Neutrophil (primary cell): ENCODE measurements at regions not wholly inside any gene's neighbourhood (a gene's known extent, or its start where the extent isn't known, plus 50 kb on each side); places are given as distances from the start of the nearest gene placed in this dataset.
"Not testable (repeated sequence)": the region's sequence is repeated elsewhere in the genome, so short reads cannot be mapped to it uniquely, and the experiment has no call there.

Experiments used
- H3K27ac ChIP-seq: fragments of 200-600 bp; sonication (generic); 2 replicates; pipeline ENCODE4 v1.5.1; 2016; ENCODE audit warnings: mild to moderate bottlenecking, moderate library complexity
- H3K27me3 ChIP-seq: fragments of 200-600 bp; sonication (generic); 2 replicates; pipeline ENCODE4 v1.6.0; 2016; ENCODE audit warnings: mild to moderate bottlenecking
- H3K36me3 ChIP-seq: fragments of 200-600 bp; sonication (generic); 2 replicates; pipeline ENCODE4 v1.5.1; 2017
- H3K4me1 ChIP-seq, 2 experiments: fragments of 200-600 bp in 1 of 2; sonication (generic) in 1 of 2; 1 replicate in 1 of 2; 2 replicates in 1 of 2; pipeline versions ENCODE4 v1.5.1 to v1.6.1; 2013 to 2016; ENCODE audit warnings: low read depth in 1 of 2, low read length in 1 of 2, mild to moderate bottlenecking in 1 of 2, moderate library complexity in 1 of 2; ENCODE audit not compliant: control insufficient read depth in 1 of 2, insufficient read depth in 1 of 2
- H3K4me3 ChIP-seq, 2 experiments: fragments of 200-600 bp in 1 of 2; sonication (generic) in 1 of 2; 1 replicate in 1 of 2; 2 replicates in 1 of 2; pipeline ENCODE4 v1.5.1; 2013 to 2016; ENCODE audit warnings: low read depth in 1 of 2, low read length in 1 of 2, mild to moderate bottlenecking in 1 of 2, moderate library complexity in 1 of 2
- H3K9me3 ChIP-seq: fragments of 200-600 bp; sonication (generic); 2 replicates; pipeline ENCODE4 v1.5.1; 2016
- TF ChIP-seq, protein P1 (sequence below): fragments of 200-600 bp; sonication (generic); IDR thresholded peaks from 2 replicates; pipeline ENCODE4 v1.5.1; 2016; ENCODE audit warnings: antibody characterized with exemption

DNA sequence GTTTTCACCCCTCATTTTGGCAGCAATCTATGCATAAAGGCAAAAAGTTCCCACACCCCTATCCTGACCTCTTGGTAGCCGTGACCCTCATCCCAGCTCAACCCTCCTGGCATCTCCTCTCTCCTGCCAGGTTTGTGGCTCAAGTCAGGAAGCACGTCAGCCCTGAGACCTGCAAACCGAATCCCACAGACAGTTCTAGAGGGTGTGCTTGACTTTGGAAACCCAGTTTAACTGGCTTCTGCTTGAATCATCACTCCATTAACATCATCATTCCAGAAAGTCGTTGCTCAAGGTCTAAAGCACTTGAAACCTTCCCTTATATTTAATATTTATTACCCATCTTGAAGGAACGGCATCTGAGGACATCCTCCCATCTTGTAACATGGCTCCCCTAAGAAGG is 133.4 kb upstream of the ERG start:
- Histone ChIP-seq H3K27ac (no peak overlapping the region), H3K36me3 (no peaks in the 10 kb centered on the region), H3K9me3 (no peaks in the 10 kb centered on the region), H3K4me1 (no peaks in the 10 kb centered on the region), H3K27me3 (no peaks in the 10 kb centered on the region), H3K4me3 (no peak overlapping the region)
- TF ChIP-seq, protein P1, sequence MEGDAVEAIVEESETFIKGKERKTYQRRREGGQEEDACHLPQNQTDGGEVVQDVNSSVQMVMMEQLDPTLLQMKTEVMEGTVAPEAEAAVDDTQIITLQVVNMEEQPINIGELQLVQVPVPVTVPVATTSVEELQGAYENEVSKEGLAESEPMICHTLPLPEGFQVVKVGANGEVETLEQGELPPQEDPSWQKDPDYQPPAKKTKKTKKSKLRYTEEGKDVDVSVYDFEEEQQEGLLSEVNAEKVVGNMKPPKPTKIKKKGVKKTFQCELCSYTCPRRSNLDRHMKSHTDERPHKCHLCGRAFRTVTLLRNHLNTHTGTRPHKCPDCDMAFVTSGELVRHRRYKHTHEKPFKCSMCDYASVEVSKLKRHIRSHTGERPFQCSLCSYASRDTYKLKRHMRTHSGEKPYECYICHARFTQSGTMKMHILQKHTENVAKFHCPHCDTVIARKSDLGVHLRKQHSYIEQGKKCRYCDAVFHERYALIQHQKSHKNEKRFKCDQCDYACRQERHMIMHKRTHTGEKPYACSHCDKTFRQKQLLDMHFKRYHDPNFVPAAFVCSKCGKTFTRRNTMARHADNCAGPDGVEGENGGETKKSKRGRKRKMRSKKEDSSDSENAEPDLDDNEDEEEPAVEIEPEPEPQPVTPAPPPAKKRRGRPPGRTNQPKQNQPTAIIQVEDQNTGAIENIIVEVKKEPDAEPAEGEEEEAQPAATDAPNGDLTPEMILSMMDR = no peak

DNA sequence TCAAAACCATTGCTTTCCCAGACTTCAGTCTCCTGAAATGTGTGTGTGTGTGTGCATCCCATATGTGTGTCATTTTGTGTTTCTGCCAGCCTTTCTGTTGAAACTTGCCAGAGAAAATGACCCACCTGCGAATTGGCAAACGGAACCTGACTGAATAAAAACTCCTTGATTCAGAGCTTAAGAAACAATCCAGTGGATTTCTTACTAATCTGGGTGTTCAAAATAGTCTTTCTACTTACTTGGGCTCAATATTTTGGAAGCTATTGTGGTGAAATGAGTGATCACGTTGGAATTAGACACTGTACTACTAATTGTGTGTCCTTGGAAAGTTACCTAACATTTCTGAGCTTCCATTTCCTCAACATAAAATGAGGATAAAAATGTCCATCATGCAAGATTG is 138.9 kb upstream of the ERG start:
- H3K36me3 ChIP-seq = no peaks in the 10 kb centered on the region
- no peaks in the 10 kb centered on the region for H3K27me3 ChIP-seq
- no peaks in the 10 kb centered on the region for H3K4me1 ChIP-seq
- no peak overlapping the region for H3K27ac ChIP-seq
- TF ChIP-seq, protein P1 = no peak
- no peaks in the 10 kb centered on the region for H3K9me3 ChIP-seq
- H3K4me3 ChIP-seq = no peak overlapping the region

DNA sequence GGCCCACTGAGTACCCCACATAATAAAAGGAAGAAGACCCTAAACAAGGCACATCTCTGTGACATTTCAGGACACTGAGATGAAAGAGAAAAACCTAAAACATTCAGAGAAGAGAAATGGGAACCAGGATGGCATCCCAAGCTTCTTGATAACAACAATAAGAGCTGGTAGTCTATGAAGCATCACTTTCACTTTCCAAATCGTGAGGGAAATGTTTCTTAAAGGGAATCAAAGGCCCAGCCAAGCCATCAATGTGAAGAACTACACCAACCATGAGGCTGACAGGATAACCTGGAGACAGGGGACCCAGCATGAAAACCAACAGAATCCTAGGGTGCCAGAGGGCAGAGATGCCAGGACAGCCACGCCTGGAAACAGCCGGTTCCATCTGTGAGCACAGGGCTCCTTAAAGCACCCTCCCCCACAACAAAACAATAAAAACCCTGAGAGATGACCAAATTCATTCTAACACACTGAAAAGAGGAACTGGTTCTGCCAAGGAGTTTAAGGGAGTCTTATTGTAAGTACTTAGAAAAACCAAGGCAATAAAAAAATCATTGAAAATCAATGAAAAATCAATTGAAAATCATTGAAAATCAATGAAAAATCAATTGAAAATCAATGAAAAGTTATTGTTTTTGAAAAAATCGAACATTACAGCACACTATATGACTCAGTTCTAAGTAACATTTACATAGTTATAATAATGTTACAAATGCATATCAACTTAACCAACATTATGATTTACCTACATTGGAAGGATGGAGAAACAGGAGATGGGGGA is 141.5 kb upstream of the ERG start:
- H3K4me3 ChIP-seq = no peak overlapping the region
- no peaks in the 10 kb centered on the region for H3K27me3 ChIP-seq
- no peaks in the 10 kb centered on the region for H3K9me3 ChIP-seq
- no peaks in the 10 kb centered on the region for H3K36me3 ChIP-seq
- no peaks in the 10 kb centered on the region for H3K4me1 ChIP-seq
- TF ChIP-seq, protein P1 = no peak
- H3K27ac ChIP-seq = no peak overlapping the region

DNA sequence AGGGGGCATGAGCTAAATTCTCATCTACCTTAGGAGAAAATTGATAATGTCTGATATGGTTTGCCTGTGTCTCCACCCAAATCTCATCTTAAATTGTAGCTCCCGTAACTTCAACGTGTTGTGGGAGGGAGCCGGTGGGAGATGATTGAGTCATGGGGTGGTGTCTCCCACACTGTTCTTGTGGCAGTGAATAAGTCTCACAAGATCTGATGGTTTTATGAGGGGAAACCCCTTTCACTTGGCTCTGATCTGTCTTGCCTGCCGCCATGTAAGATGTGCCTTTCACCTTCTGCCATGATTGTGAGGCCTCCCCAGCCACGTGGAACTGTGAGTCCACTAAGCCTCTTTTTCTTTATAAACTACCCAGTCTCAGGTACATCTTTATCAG is 142.1 kb upstream of the ERG start:
- H3K36me3 ChIP-seq, H3K4me1 ChIP-seq, H3K4me3 ChIP-seq, H3K27ac ChIP-seq, H3K9me3 ChIP-seq, H3K27me3 ChIP-seq: not testable (repeated sequence)

DNA sequence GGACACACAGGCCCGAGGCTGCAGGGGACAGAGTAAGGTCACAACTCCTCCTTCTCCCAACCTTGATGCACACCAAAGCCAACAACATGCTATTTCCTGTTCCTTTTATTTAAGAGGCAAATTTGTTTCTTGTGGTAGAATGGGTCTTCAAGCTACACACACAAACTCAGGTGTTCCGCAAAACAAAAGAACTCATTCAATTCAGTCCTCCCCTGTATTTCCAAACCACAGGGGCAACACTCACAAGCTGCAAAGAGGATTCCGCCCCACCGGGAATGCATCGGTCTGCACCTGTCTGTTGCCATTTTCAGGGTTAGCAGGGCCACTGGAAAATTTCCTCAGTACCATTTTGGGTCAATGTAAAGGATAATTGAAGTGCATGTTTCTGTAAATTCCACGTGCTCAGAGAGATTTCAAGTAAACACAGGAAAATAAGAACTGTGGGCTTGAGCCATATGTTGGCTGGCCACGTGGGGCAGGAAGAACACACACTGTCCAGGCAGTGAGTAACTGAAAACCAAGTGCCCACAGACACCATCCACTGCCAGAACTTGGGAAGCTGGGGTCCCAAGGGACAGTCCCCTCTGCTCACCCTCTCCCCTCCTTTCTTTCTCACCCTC is 145.2 kb upstream of the ERG start:
- H3K4me3 ChIP-seq = no peak overlapping the region
- H3K27me3 ChIP-seq = no peaks in the 10 kb centered on the region
- H3K9me3 ChIP-seq = no peaks in the 10 kb centered on the region
- TF ChIP-seq, protein P1 = no peak
- H3K36me3 ChIP-seq = no peaks in the 10 kb centered on the region
- no peaks in the 10 kb centered on the region for H3K4me1 ChIP-seq
- no peak overlapping the region for H3K27ac ChIP-seq

DNA sequence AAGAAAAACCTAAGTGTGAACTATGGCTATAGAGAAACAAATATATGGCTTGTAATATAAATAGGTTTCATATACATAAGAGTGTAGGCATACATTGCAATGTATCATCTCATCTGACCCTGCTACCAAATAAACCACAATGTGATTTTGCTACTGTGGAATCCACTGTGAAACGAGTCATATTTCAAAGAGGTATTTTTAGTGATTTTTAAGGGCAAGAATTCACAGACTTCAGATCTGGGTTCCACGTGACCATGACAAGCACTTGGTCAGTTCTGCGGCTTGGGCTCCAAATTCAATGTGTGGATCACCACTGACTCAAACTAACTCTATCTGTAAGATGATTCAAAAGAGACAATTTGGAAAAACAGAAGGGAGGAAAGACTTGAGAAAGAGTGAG is 147.0 kb upstream of the ERG start:
- Histone ChIP-seq H3K4me3 (no peak overlapping the region), H3K27ac (no peak overlapping the region), H3K27me3 (no peaks in the 10 kb centered on the region), H3K9me3 (no peaks in the 10 kb centered on the region), H3K36me3 (no peaks in the 10 kb centered on the region), H3K4me1 (no peaks in the 10 kb centered on the region)
- TF ChIP-seq, protein P1 = no peak
